Thyroid gland (tissue), 4 donors: ENCODE measurements at regions not wholly inside any gene's neighbourhood (a gene's known extent, or its start where the extent isn't known, plus 50 kb on each side); places are given as distances from the start of the nearest gene placed in this dataset.

Experiments used
- POLR2A ChIP-seq, 2 donors: fragments of 450-650 bp; IDR thresholded peaks; one replicate each; pipeline ENCODE4 v1.6.1; 2017; ENCODE audit warnings: antibody characterized with exemption in 2 of 2, mild to moderate bottlenecking in 2 of 2, moderate library complexity in 1 of 2
- TF ChIP-seq, protein P1 (sequence below), 6 experiments: fragments of 200-600 bp in 3 of 6; fragments of 450-650 bp in 3 of 6; sonication (generic) in 3 of 6; IDR thresholded peaks; one replicate each; pipeline ENCODE4 v1.5.1; 2016 to 2019; ENCODE audit warnings: antibody characterized with exemption in 6 of 6, mild to moderate bottlenecking in 2 of 6, inconsistent platforms in 1 of 6, moderate library complexity in 1 of 6

- TF ChIP-seq, protein P1, sequence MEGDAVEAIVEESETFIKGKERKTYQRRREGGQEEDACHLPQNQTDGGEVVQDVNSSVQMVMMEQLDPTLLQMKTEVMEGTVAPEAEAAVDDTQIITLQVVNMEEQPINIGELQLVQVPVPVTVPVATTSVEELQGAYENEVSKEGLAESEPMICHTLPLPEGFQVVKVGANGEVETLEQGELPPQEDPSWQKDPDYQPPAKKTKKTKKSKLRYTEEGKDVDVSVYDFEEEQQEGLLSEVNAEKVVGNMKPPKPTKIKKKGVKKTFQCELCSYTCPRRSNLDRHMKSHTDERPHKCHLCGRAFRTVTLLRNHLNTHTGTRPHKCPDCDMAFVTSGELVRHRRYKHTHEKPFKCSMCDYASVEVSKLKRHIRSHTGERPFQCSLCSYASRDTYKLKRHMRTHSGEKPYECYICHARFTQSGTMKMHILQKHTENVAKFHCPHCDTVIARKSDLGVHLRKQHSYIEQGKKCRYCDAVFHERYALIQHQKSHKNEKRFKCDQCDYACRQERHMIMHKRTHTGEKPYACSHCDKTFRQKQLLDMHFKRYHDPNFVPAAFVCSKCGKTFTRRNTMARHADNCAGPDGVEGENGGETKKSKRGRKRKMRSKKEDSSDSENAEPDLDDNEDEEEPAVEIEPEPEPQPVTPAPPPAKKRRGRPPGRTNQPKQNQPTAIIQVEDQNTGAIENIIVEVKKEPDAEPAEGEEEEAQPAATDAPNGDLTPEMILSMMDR (IDR thresholded peaks at IDR 0.05), result no peak
- no peak for TF ChIP-seq POLR2A (IDR thresholded peaks at IDR 0.05)
These were observed 63.5 kb upstream of the FRMD4A start for GRCh38 chr10:14394179-14394578.
